Suprapubic skin (tissue), 4 donors: ENCODE measurements at regions not wholly inside any gene's neighbourhood (a gene's known extent, or its start where the extent isn't known, plus 50 kb on each side); places are given as distances from the start of the nearest gene placed in this dataset.

Experiments
- EP300 ChIP-seq: sonication (generic); formaldehyde crosslinking; IDR thresholded peaks from one replicate; pipeline ENCODE4 v1.6.1; 2017; ENCODE audit warnings: antibody characterized with exemption
- POLR2A ChIP-seq, 2 donors: fragments of 450-650 bp; IDR thresholded peaks; one replicate each; pipeline ENCODE4 v1.6.1; 2017; ENCODE audit warnings: antibody characterized with exemption in 2 of 2, mild to moderate bottlenecking in 2 of 2, moderate library complexity in 2 of 2
- POLR2AphosphoS5 ChIP-seq, 3 donors: sonication (generic); formaldehyde crosslinking; IDR thresholded peaks; one replicate each; pipeline ENCODE4 v1.6.1; 2017; ENCODE audit warnings: antibody characterized with exemption in 3 of 3

DNA sequence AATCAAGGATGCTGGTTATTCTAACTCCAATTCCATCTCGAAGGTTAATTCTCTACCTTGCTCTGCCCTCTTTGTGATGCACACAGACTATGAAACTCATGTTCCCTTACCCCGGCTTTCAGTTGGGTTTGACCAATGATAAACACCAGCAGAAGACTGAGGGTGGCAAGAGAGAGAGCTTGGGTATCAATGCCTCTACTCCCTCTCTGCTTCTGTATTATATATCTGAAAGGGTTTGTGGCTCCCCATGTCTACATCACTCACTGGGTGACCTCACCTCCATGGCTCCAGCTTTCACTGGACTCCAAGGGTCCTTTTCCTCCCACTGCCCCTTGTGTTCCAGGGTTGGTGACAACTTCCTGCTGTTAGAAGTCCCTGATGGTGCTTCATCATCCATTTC is 659.0 kb upstream of the TBX3 start:
- TF ChIP-seq EP300 (no peak), POLR2A (IDR thresholded peaks at IDR 0.05) (no peak), POLR2AphosphoS5 (IDR thresholded peaks at IDR 0.05) (no peak)
